ENCODE measurements at regions not wholly inside any gene's neighbourhood (a gene's known extent, or its start where the extent isn't known, plus 50 kb on each side); places are given as distances from the start of the nearest gene placed in this dataset.

- TF ChIP-seq CTCF (IDR thresholded peaks at IDR 0.05), result no peak
- no peak for TF ChIP-seq POLR2A (IDR thresholded peaks at IDR 0.05; ENCODE audit: low read depth)
Observed at GRCh38 chr2:216275890-216276289, 96.4 kb downstream of the MARCHF4 start.
